Iris pigment epithelial cell (primary cell): ENCODE measurements at regions not wholly inside any gene's neighbourhood (a gene's known extent, or its start where the extent isn't known, plus 50 kb on each side); places are given as distances from the start of the nearest gene placed in this dataset.
"Not testable (repeated sequence)": the region's sequence is repeated elsewhere in the genome, so short reads cannot be mapped to it uniquely, and the experiment has no call there.

Source experiments
- DNase-seq: peaks from one replicate; pipeline ENCODE4 v3.0.0-alpha.2; 2011; ENCODE audit warnings: low read depth

DNA sequence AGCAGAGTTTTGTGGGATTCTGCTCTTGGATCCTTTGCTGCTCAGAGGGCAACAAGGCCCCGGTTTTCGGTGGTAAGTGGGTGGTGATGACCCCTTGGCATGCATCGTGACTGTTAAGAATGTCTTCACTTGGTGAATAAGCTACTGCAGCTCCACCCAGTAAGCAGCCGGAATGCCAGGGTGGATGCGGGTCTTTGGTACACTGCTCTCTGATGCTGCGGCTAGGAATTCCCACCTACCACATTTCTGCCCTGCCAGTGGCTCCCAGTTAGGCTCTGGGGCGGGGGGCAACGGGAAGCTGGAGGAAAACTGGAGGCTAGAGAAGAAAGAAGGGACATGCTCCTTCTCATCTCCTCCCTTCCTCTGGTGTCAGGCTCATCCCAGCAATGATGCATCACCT, 180.4 kb upstream of the GALNT2 start:
- DNase-seq: no peak

DNA sequence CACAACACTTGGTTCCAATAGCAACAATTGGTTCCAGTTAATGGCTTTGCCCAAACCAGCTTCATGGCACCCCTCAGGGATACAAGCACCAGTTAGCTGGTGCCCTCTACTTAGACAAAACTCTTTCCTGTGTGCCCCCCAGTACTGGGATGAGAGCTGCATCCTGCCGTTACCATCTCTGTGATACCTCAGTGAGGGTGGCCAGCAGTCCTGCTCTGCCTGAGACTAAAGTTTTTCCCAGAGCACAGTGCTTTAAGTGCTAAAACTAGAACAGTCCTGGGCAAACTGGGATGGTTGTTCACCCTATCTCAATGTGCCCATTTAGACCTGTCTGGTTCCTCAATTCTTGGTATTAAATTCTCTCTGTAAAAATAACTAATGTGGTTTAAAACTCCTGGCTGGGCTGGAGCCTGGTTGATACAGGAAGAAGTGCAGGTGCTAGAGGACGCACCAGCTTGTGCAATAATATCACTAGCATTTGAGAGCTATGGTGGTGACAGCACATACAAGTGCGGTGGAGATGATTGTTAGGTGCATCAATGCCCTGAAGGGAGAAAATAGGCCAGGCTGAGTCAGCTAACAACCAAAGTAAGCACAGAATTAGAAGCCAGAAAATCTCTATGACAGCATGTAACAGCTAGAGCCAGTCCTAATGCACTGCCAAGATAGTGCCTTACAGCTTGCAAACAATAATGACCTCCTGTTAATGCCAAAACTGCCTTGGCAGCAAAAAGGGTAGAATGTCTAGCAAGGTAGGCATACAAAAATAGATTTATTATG, 179.8 kb upstream of the GALNT2 start:
- DNase-seq: no peak

GRCh38 chr1:229888157-229888556, 178.9 kb upstream of the GALNT2 start:
- no peak for DNase-seq

- DNase-seq: no peak
Measured at GRCh38 chr1:229888561-229889001, 178.5 kb upstream of the GALNT2 start.

- no peak for DNase-seq
Measured at GRCh38 chr1:229889031-229889517, 178.0 kb upstream of the GALNT2 start.

DNA sequence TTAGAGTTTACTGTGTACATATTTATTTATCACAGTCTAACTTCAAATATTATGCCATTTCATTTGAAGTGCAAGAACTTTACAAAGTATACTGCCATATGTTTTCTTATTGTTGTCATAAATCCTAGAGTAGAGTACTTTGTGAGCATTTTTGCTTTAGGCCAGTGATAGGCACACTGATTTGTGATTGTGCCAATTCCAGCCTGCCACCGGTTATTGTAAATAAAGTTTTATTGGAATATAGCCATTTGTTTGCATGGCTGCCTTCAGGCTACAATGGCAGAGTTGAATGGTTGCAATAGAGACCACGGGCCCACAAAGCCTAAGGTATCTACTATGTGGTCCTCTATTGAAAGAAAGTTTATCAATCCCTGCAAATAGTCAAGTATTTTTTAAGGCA, 175.8 kb upstream of the GALNT2 start:
- no peak for DNase-seq

GRCh38 chr1:229892515-229893117, 174.4 kb upstream of the GALNT2 start:
- no peak for DNase-seq

DNA sequence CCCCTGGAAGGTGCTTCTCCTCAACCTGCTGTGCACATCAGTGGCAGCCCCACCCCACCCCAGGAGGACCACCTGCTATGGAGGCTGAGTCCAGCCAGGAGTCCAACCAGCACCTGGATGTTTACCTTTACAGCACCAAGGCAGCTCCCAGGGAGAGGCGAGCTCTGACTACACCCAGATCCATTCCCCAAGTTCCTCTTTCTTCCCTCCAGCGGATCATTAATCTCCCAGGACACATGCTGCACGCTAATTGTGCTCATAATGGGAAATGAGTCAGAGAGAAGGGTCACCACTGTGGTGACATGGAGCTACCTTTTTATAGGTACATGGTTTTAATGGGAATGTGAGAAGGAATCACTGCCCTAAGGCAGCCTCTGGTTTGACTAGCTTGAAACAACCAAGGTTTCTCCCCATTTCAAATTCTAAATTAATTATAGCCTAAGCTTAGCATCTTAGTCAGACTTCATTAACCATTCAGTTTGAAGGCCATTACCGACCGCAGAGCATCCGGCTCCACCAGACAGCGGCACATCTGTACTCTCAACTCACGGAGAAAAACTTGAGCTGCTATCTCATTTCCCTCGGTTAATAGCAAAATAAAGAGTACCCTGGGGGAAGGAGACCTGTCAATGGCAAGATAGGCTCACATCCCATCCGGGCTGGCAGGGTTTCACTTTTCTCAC, 173.1 kb upstream of the GALNT2 start:
- no peak for DNase-seq

DNA sequence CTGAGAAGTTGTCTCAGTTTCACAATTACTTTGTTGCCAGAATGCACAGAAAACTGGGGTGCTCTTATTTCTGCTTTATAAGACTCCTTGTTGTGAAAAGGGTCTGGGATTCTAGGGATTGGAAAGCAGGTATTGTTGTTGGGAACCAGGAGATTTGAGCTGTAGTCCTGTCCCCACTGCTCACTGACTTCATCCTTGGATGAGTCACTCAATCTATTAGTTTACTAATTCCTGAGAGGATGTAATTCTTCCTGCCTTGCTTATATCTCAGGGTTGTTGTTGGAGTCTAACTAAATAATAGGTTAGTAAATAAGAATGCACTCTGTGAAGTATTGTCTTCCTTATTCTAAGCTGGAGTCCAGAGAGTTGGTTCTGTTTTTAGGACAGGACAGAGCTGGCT, 172.5 kb upstream of the GALNT2 start:
- DNase-seq: peak; percentile 5

GRCh38 chr1:229895605-229896004, 171.4 kb upstream of the GALNT2 start:
- no peak for DNase-seq

DNA sequence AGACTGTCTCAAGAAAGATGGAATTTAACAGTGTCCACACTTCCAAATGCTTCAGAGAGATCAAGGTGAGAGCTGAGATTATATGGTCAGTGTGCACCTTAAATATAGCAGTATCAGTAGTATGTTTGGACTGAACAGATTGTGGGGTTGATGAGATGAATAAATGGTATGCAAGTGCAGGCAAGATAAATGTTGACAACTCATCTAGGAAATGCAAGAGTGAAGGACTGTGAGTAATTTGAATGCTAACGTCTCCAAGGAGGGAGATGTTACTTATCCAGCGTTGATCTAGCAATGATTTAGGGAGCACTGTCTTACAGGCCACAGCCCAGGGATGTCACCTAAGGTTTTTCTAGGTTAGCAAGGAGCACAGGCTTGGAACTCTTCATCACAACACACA, 170.7 kb upstream of the GALNT2 start:
- no peak for DNase-seq

DNA sequence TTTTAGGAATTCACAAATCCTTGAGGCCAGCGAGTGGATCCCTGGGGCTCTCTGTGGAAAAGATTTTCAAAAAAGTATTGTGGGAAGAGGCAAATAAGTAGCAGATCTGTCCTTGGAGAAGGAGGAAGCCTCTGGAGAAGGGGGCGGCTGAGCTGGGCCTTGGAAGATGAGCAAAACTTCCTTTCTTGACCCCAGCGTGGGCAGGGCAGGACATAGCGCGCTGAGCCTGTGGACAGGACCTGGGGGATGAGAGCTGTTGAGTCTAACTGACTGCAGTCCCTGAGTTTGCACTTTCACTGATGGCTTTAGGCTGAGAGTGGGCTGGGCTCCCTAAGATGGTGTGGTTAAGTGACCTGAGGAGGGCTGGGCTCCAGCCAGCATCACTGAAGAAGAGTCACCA, 170.2 kb upstream of the GALNT2 start:
- no peak for DNase-seq

DNA sequence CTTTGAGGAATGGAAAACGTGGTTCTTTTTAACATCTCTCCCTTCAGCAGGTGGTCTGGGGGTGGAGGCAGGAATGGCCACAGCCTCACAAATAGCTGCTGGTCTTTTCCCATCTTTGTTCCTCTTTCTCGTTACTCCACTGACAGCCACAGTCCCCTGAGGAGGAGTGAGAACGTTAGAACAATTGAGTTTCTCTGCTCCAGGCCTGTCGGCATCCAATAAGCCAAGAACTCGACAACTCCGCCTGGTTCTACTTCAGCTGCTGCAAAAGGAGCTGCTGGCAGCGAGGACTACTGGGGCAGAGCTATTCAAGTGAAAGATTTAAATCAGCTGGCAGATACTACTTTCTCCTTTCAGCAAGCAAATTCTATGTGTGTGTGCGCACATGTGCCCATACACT, 169.5 kb upstream of the GALNT2 start:
- DNase-seq: no peak

DNA sequence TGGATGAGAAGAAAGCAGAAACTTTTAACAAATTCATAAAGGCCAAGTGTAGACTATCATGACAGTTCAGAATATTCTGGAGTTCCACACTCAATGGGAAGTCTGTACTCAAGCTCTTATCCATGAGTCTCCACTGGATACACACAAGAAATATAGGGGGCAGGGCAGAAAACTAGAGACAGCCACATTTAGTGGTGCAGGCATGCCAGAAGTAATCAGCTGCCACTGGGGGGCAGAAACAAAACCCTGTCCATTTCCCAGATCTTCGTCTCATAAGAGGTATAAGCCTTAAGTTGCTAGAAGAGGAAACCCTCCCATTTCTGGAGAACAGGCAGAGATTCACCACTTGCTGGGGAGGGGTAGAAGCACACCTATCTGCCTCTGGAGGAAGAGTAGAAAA, 166.8 kb upstream of the GALNT2 start:
- DNase-seq: no peak

DNA sequence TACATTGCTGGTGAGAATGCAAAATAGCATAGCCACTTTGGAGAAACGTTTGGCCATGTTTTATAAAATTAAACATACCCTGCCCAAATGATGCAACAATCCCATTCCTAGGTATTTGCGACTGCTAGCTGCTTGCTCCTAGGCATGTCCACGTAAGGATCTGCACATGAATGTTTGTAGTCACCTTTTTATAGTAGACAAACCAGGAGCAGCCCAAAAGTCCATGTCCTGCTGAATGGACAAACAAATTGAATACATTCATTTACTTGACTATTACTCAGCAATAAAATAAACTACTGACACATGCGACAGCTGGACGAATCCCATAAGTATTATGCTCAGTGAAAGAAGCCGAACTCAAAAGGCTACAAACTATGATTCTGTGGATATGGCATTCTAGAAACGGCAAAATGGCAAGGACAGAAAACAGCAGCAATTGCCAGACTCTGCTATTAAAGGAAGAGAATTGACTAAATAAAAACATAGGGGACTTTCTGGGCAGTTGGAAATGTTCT, 161.9 kb upstream of the GALNT2 start:
- no peak for DNase-seq

DNA sequence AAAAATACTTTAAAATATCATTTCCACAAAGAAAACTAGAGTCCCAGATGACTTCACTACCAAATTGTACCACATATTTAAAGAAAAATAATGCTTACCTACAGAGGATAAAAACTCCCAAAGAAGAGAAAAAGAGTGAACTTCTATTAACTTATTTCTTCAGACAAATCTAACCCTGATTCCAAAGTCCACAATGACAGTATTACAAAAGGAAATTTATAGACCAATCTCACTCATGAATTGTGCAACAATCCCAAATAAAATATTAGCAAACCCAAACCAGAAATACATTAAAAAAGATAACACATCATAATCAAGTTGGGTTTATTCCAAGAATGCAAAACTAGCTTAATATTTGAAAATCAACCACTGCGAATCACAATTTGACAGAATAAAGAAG, 161.4 kb upstream of the GALNT2 start:
- DNase-seq: no peak

DNA sequence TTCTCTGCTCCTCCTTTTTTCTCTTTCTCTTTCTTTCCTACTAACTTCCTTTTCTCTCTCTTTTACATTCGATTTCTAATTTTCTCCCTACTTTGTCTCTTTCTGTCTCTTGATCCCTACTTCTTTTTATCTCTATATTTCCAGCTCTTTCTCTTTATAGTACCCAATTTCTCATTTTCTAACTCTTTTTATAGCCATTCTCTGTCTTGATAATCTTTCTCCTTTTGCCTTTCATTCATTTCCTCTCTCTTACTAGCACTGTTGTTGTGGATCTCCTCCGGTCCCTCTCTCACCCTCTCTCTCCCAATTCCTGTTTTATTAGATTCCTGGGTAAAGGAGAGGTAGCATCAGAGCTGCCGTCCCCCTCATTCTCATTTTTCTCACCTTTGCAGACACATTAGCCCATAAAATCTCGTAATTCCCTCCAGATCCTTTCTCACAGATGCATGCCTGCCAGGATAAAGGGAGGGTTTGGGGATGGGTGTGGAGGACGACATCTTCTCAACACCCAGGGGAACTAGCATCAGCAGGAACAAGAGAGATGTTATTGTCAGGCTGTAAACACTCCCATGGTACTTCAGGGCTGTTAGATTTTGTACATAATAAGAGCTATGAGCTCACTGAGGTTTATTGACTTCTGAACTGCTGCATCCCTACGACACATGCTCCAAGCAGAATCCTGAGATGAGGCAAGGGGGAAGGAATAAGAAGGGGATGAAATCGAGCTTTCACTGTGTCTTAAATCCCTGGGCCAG, 159.0 kb upstream of the GALNT2 start:
- DNase-seq: no peak

- no peak for DNase-seq
Measured at GRCh38 chr1:229908689-229909088, 158.3 kb upstream of the GALNT2 start.

DNA sequence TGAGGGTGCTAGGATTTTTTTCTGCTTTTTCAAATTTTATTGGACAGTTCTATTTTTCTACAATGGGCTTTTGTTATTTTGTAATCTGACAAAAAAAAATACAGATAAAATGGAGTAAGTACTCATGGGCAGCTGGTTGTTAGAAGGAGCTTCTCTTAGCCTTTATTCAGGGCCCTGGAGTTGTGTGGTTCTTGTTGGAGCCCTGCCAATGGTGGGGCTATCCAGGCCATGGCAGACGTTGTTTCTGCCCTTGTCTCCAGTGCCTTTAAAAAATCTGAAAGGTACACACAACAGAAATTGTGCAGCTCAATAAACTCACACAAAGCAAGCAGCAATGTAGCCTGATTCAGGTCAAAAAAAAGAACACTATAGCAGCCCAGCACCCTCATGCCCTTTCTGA, 153.5 kb upstream of the GALNT2 start:
- no peak for DNase-seq

GRCh38 chr1:229919488-229919887, 147.6 kb upstream of the GALNT2 start:
- not testable (repeated sequence) for DNase-seq

GRCh38 chr1:229920683-229921082, 146.4 kb upstream of the GALNT2 start:
- DNase-seq: no peak

- no peak for DNase-seq
Measured at GRCh38 chr1:229922249-229922648, 144.8 kb upstream of the GALNT2 start.
